GM12801 (cell line): ENCODE measurements at regions not wholly inside any gene's neighbourhood (a gene's known extent, or its start where the extent isn't known, plus 50 kb on each side); places are given as distances from the start of the nearest gene placed in this dataset.

Experiments
- CTCF ChIP-seq: IDR thresholded peaks from one replicate; pipeline ENCODE4 v1.5.1; 2011; ENCODE audit warnings: control low read depth; ENCODE audit not compliant: insufficient read length; ENCODE audit errors: extremely low read depth

DNA sequence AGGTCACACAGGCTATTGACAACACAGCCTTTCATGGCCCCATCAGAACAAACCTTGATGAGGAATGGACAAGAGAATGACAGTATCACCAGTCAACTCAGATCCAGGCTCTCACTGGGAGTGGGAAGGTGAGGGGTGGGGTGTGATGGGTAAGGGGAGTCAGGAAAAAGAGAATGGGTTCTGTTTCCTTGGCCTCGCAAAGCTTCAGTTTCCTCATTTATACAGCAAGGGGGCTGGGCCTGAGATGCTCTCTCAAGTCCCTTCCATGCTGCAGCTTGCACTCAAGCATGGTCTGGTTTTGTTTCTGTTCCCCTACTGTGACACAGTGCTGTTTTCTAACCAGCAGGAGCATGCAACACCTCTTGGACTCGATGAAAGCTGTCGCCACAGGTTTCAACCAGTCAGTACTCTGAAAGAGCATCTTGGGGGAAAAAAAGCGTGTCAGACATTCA, 65.7 kb upstream of the IL12A start:
- TF ChIP-seq CTCF: no peak

GRCh38 chr3:159923336-159923735, 65.3 kb upstream of the IL12A start:
- TF ChIP-seq CTCF: no peak

DNA sequence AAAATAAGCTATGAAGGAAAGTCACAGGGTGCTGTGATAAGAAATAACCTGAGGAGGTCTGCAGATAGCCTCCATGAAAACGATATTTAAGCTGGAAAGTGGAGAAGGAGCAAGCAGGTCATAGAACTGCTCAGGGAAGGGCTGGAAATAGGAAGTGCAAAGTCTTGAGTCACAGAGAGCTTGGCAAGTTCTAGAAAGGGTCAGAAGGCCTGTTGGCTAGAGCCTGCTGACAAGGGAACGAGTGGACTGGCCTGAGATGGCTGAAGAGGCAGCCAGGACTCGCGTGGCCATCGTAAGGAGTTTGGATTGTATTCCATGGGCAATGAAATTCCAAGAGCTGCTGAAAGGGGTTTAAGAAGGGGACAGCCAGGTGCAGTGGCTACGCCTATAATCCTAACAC, 64.7 kb upstream of the IL12A start:
- TF ChIP-seq CTCF: no peak

DNA sequence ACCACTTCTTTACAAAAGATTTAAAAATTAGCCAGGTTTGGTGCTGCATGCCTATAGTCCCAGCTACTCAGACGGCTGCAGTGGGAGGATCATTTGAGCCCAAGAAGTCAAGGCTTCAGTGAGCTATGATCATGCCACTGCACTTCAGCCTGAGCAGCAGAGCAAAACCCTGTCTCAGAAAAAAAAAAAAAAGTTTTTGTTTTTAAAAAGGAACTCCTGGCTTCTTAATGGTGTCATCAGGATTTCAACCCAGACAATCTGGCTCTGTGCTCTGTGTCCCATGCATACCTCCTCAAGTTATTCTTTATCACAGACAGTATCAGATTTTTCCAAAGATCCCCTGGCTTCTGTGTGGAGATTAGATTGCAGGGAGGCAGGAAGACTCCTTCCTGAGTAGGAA, 64.2 kb upstream of the IL12A start:
- TF ChIP-seq CTCF: no peak

DNA sequence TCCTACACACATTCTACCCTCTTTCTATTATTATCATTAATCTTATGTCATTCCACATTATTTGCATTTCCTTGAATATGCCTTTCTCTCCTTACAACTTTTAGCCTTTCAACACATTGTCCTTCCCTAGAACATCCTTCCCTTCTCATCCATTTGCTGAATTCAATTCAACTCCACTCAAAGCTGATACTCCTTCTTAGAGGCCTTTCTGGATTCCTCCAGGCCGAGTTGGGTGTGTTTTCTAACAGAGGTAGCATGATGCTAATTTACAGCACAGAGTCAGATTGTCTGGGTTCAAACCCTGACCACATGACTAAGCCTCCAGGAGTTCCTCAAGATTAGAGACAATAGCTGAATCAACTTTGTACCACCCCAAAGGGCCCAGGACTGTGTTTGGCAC, 63.4 kb upstream of the IL12A start:
- TF ChIP-seq CTCF: no peak

- no peak for TF ChIP-seq CTCF
Observed at GRCh38 chr3:159926573-159926972, 62.1 kb upstream of the IL12A start.

GRCh38 chr3:159928071-159928491, 60.6 kb upstream of the IL12A start:
- no peak for TF ChIP-seq CTCF

GRCh38 chr3:159928666-159929065, 60.0 kb upstream of the IL12A start:
- TF ChIP-seq CTCF: no peak
